Activated T-helper 17 cell treated with anti-CD3 and anti-CD28 coated beads, Interleukin-2, amount 50 U/mL, for 72 hours (primary cell): ENCODE measurements at regions not wholly inside any gene's neighbourhood (a gene's known extent, or its start where the extent isn't known, plus 50 kb on each side); places are given as distances from the start of the nearest gene placed in this dataset.

Source experiments
- ATAC-seq: fragments of 150-1000 bp; cut with Tn5 transposase; replicated peaks from 2 replicates; pipeline ENCODE4 v1.10.0; 2021; ENCODE audit warnings: mild to moderate bottlenecking, moderate library complexity
- H3K27ac Mint-ChIP-seq: one replicate; pipeline ENCODE4 v1.8.0; 2022; ENCODE audit warnings: mixed read lengths
- H3K27me3 Mint-ChIP-seq: one replicate; pipeline ENCODE4 v1.8.0; 2022; ENCODE audit warnings: mixed read lengths
- H3K36me3 Mint-ChIP-seq: one replicate; pipeline ENCODE4 v1.8.0; 2022; ENCODE audit warnings: low read depth, mild to moderate bottlenecking, mixed read lengths
- H3K4me1 Mint-ChIP-seq: one replicate; pipeline ENCODE4 v1.8.0; 2022; ENCODE audit warnings: mixed read lengths
- H3K4me3 Mint-ChIP-seq: one replicate; pipeline ENCODE4 v1.8.0; 2022; ENCODE audit warnings: mild to moderate bottlenecking, mixed read lengths
- H3K9me3 Mint-ChIP-seq: one replicate; pipeline ENCODE4 v1.8.0; 2022; ENCODE audit warnings: mixed read lengths

- peaks cover 13% of the 10 kb centered on the region for H3K9me3 Mint-ChIP-seq
- H3K4me1 Mint-ChIP-seq: no peaks in the 10 kb centered on the region
- H3K27ac Mint-ChIP-seq: no peak overlapping the region
- H3K27me3 Mint-ChIP-seq: no peaks in the 10 kb centered on the region
- no peak overlapping the region for H3K4me3 Mint-ChIP-seq
- H3K36me3 Mint-ChIP-seq: no peaks in the 10 kb centered on the region
- ATAC-seq: no peak
These were observed 742.0 kb downstream of the ADGRL2 start for GRCh38 chr1:82542766-82543165.

GRCh38 chr1:82542141-82542540 lies 741.4 kb downstream of the ADGRL2 start:
- ATAC-seq: no peak
- H3K27ac Mint-ChIP-seq: no peak overlapping the region
- no peaks in the 10 kb centered on the region for H3K4me1 Mint-ChIP-seq
- H3K27me3 Mint-ChIP-seq: no peaks in the 10 kb centered on the region
- H3K9me3 Mint-ChIP-seq: peaks cover 12% of the 10 kb centered on the region
- H3K36me3 Mint-ChIP-seq: no peaks in the 10 kb centered on the region
- no peak overlapping the region for H3K4me3 Mint-ChIP-seq

- Mint-ChIP-seq H3K27ac (no peak overlapping the region), H3K9me3 (peaks cover 11% of the 10 kb centered on the region), H3K36me3 (no peaks in the 10 kb centered on the region), H3K27me3 (no peaks in the 10 kb centered on the region), H3K4me1 (no peaks in the 10 kb centered on the region), H3K4me3 (no peak overlapping the region)
- ATAC-seq: no peak
These were observed 739.3 kb downstream of the ADGRL2 start for GRCh38 chr1:82540006-82540405.

GRCh38 chr1:82538876-82539275 lies 738.1 kb downstream of the ADGRL2 start:
- H3K27me3 Mint-ChIP-seq: no peaks in the 10 kb centered on the region
- H3K36me3 Mint-ChIP-seq: no peaks in the 10 kb centered on the region
- H3K4me3 Mint-ChIP-seq: no peak overlapping the region
- no peak overlapping the region for H3K27ac Mint-ChIP-seq
- no peaks in the 10 kb centered on the region for H3K4me1 Mint-ChIP-seq
- no peak for ATAC-seq
- peaks cover 11% of the 10 kb centered on the region for H3K9me3 Mint-ChIP-seq

- no peak for ATAC-seq
- Mint-ChIP-seq H3K27me3 (no peaks in the 10 kb centered on the region), H3K4me3 (no peak overlapping the region), H3K36me3 (no peaks in the 10 kb centered on the region), H3K4me1 (no peaks in the 10 kb centered on the region), H3K27ac (no peak overlapping the region), H3K9me3 (peaks cover 7% of the 10 kb centered on the region)
These were observed 734.3 kb downstream of the ADGRL2 start for GRCh38 chr1:82534996-82535395.

- Mint-ChIP-seq H3K9me3 (peaks cover 4% of the 10 kb centered on the region), H3K4me1 (no peaks in the 10 kb centered on the region), H3K4me3 (no peak overlapping the region), H3K27me3 (no peaks in the 10 kb centered on the region), H3K27ac (no peak overlapping the region), H3K36me3 (no peaks in the 10 kb centered on the region)
- no peak for ATAC-seq
These were observed 724.6 kb downstream of the ADGRL2 start for GRCh38 chr1:82525378-82525777.

GRCh38 chr1:82520611-82521010 lies 719.9 kb downstream of the ADGRL2 start:
- Mint-ChIP-seq H3K27ac (no peak overlapping the region), H3K36me3 (no peaks in the 10 kb centered on the region), H3K27me3 (no peaks in the 10 kb centered on the region), H3K4me3 (no peak overlapping the region), H3K9me3 (peaks cover 4% of the 10 kb centered on the region), H3K4me1 (no peaks in the 10 kb centered on the region)
- ATAC-seq: no peak

- Mint-ChIP-seq H3K27ac (no peak overlapping the region), H3K27me3 (no peaks in the 10 kb centered on the region), H3K36me3 (no peaks in the 10 kb centered on the region), H3K4me1 (no peaks in the 10 kb centered on the region), H3K9me3 (peaks cover 4% of the 10 kb centered on the region), H3K4me3 (no peak overlapping the region)
- no peak for ATAC-seq
These were observed 716.9 kb downstream of the ADGRL2 start for GRCh38 chr1:82517586-82517985.

GRCh38 chr1:82515650-82516049 lies 714.9 kb downstream of the ADGRL2 start:
- no peaks in the 10 kb centered on the region for H3K9me3 Mint-ChIP-seq
- H3K27me3 Mint-ChIP-seq: no peaks in the 10 kb centered on the region
- no peak for ATAC-seq
- H3K4me1 Mint-ChIP-seq: no peaks in the 10 kb centered on the region
- no peak overlapping the region for H3K27ac Mint-ChIP-seq
- H3K36me3 Mint-ChIP-seq: no peaks in the 10 kb centered on the region
- H3K4me3 Mint-ChIP-seq: no peak overlapping the region

- Mint-ChIP-seq H3K4me3 (no peak overlapping the region), H3K36me3 (no peaks in the 10 kb centered on the region), H3K27me3 (no peaks in the 10 kb centered on the region), H3K4me1 (no peaks in the 10 kb centered on the region), H3K27ac (no peak overlapping the region), H3K9me3 (no peaks in the 10 kb centered on the region)
- no peak for ATAC-seq
These were observed 710.7 kb downstream of the ADGRL2 start for GRCh38 chr1:82511441-82511840.

- H3K27me3 Mint-ChIP-seq: no peaks in the 10 kb centered on the region
- ATAC-seq: no peak
- no peaks in the 10 kb centered on the region for H3K9me3 Mint-ChIP-seq
- no peak overlapping the region for H3K27ac Mint-ChIP-seq
- no peaks in the 10 kb centered on the region for H3K4me1 Mint-ChIP-seq
- no peaks in the 10 kb centered on the region for H3K36me3 Mint-ChIP-seq
- no peak overlapping the region for H3K4me3 Mint-ChIP-seq
These were observed 709.7 kb downstream of the ADGRL2 start for GRCh38 chr1:82510431-82510830.

GRCh38 chr1:82507011-82507410 lies 706.3 kb downstream of the ADGRL2 start:
- H3K4me1 Mint-ChIP-seq: no peaks in the 10 kb centered on the region

GRCh38 chr1:82503822-82504221 lies 703.1 kb downstream of the ADGRL2 start:
- H3K4me1 Mint-ChIP-seq: no peaks in the 10 kb centered on the region
- H3K36me3 Mint-ChIP-seq: no peaks in the 10 kb centered on the region
- no peaks in the 10 kb centered on the region for H3K27me3 Mint-ChIP-seq
- no peak overlapping the region for H3K27ac Mint-ChIP-seq
- no peaks in the 10 kb centered on the region for H3K9me3 Mint-ChIP-seq
- H3K4me3 Mint-ChIP-seq: no peak overlapping the region
- no peak for ATAC-seq

More at GRCh38 chr1:82507011-82507410, 706.3 kb downstream of the ADGRL2 start:
- no peaks in the 10 kb centered on the region for H3K36me3 Mint-ChIP-seq
- no peak overlapping the region for H3K4me3 Mint-ChIP-seq
- H3K27me3 Mint-ChIP-seq: no peaks in the 10 kb centered on the region
- H3K9me3 Mint-ChIP-seq: no peaks in the 10 kb centered on the region
- ATAC-seq: no peak
- H3K27ac Mint-ChIP-seq: no peak overlapping the region

GRCh38 chr1:82499022-82499421 lies 698.3 kb downstream of the ADGRL2 start:
- no peaks in the 10 kb centered on the region for H3K36me3 Mint-ChIP-seq
- H3K27me3 Mint-ChIP-seq: no peaks in the 10 kb centered on the region
- H3K9me3 Mint-ChIP-seq: peaks cover 12% of the 10 kb centered on the region
- no peaks in the 10 kb centered on the region for H3K4me1 Mint-ChIP-seq
- no peak for ATAC-seq
- no peak overlapping the region for H3K27ac Mint-ChIP-seq
- no peak overlapping the region for H3K4me3 Mint-ChIP-seq

GRCh38 chr1:82494117-82494516 lies 693.4 kb downstream of the ADGRL2 start:
- Mint-ChIP-seq H3K4me1 (no peaks in the 10 kb centered on the region), H3K36me3 (no peaks in the 10 kb centered on the region), H3K27ac (no peak overlapping the region), H3K27me3 (no peaks in the 10 kb centered on the region), H3K4me3 (no peak overlapping the region), H3K9me3 (peaks cover 14% of the 10 kb centered on the region)
- ATAC-seq: no peak

GRCh38 chr1:82492159-82492558 lies 691.4 kb downstream of the ADGRL2 start:
- Mint-ChIP-seq H3K27me3 (no peaks in the 10 kb centered on the region), H3K27ac (no peak overlapping the region), H3K4me1 (no peaks in the 10 kb centered on the region), H3K4me3 (no peak overlapping the region), H3K9me3 (peaks cover 10% of the 10 kb centered on the region), H3K36me3 (no peaks in the 10 kb centered on the region)
- ATAC-seq: no peak
